Trophoblast cell (in vitro differentiated cells and primary cell): ENCODE measurements at regions not wholly inside any gene's neighbourhood (a gene's known extent, or its start where the extent isn't known, plus 50 kb on each side); places are given as distances from the start of the nearest gene placed in this dataset.

Experiments used
- DNase-seq, 2 donors: peaks; one replicate each; pipeline ENCODE4 v3.0.0-alpha.2; 2016
- H2AFZ ChIP-seq: 2 replicates; pipeline ENCODE4 v1.6.1; 2013; ENCODE audit warnings: low read length, moderate library complexity, mild to moderate bottlenecking; ENCODE audit not compliant: insufficient read depth, poor library complexity
- H2AK5ac ChIP-seq: 2 replicates; pipeline ENCODE4 v1.6.1; 2013; ENCODE audit warnings: mild to moderate bottlenecking, low read length
- H2BK120ac ChIP-seq: 2 replicates; pipeline ENCODE4 v1.6.1; 2013; ENCODE audit warnings: low read length, mild to moderate bottlenecking, moderate library complexity; ENCODE audit not compliant: insufficient read depth, poor library complexity
- H2BK12ac ChIP-seq: 2 replicates; pipeline ENCODE4 v1.6.1; 2013; ENCODE audit warnings: mild to moderate bottlenecking, low read length, moderate library complexity
- H2BK5ac ChIP-seq: 2 replicates; pipeline ENCODE4 v1.6.1; 2013; ENCODE audit warnings: low read length, low read depth, moderate library complexity, mild to moderate bottlenecking; ENCODE audit not compliant: poor library complexity
- H3K14ac ChIP-seq: 2 replicates; pipeline ENCODE4 v1.6.1; 2013; ENCODE audit warnings: mild to moderate bottlenecking, low read length
- H3K18ac ChIP-seq: 2 replicates; pipeline ENCODE4 v1.6.1; 2013; ENCODE audit warnings: mild to moderate bottlenecking, low read length
- H3K23ac ChIP-seq: 2 replicates; pipeline ENCODE4 v1.6.1; 2013; ENCODE audit warnings: low read length
- H3K27ac ChIP-seq: 2 replicates; pipeline ENCODE4 v1.5.1; 2013; ENCODE audit warnings: low read depth, mild to moderate bottlenecking, inconsistent platforms, low read length, moderate library complexity
- H3K27me3 ChIP-seq: 2 replicates; pipeline ENCODE4 v1.6.1; 2013; ENCODE audit warnings: inconsistent platforms, mild to moderate bottlenecking, low read length, moderate library complexity; ENCODE audit not compliant: insufficient read depth
- H3K36me3 ChIP-seq, 2 experiments: 1 replicate in 1 of 2; 2 replicates in 1 of 2; pipeline ENCODE4 v1.6.1; 2013; ENCODE audit warnings: low read length in 2 of 2, mild to moderate bottlenecking in 2 of 2, moderate library complexity in 1 of 2; ENCODE audit not compliant: insufficient read depth in 2 of 2, control insufficient read depth in 1 of 2
- H3K4ac ChIP-seq: 2 replicates; pipeline ENCODE4 v1.6.1; 2013; ENCODE audit warnings: low read depth, mild to moderate bottlenecking, low read length, moderate library complexity
- H3K4me1 ChIP-seq, 2 experiments: 1 replicate in 1 of 2; 2 replicates in 1 of 2; pipeline ENCODE4 v1.6.1; 2013; ENCODE audit warnings: low read length in 2 of 2, mild to moderate bottlenecking in 2 of 2, moderate library complexity in 1 of 2; ENCODE audit not compliant: insufficient read depth in 2 of 2, control insufficient read depth in 1 of 2
- H3K4me2 ChIP-seq: 2 replicates; pipeline ENCODE4 v1.6.1; 2013; ENCODE audit warnings: inconsistent platforms, mild to moderate bottlenecking, low read length, moderate library complexity
- H3K4me3 ChIP-seq: 2 replicates; pipeline ENCODE4 v1.5.1; 2013; ENCODE audit warnings: mild to moderate bottlenecking, low read depth, low read length, inconsistent platforms
- H3K79me1 ChIP-seq: one replicate; pipeline ENCODE4 v1.6.1; 2013; ENCODE audit warnings: low read length
- H3K79me2 ChIP-seq: 2 replicates; pipeline ENCODE4 v1.6.1; 2013; ENCODE audit warnings: low read length, mild to moderate bottlenecking; ENCODE audit not compliant: control insufficient read depth, insufficient read depth, poor library complexity
- H3K9ac ChIP-seq: 2 replicates; pipeline ENCODE4 v1.6.1; 2013; ENCODE audit warnings: mild to moderate bottlenecking, low read length
- H3K9me3 ChIP-seq: 2 replicates; pipeline ENCODE4 v1.6.1; 2013; ENCODE audit warnings: low read depth, mild to moderate bottlenecking, control low read depth, inconsistent platforms, low read length; ENCODE audit not compliant: insufficient read depth
- H4K12ac ChIP-seq: 2 replicates; pipeline ENCODE4 v1.6.1; 2013; ENCODE audit warnings: low read depth, mild to moderate bottlenecking, low read length, moderate library complexity
- H4K8ac ChIP-seq: 2 replicates; pipeline ENCODE4 v1.6.1; 2013; ENCODE audit warnings: low read depth, mild to moderate bottlenecking, low read length, moderate library complexity
- H4K91ac ChIP-seq: one replicate; pipeline ENCODE4 v1.6.1; 2013; ENCODE audit warnings: low read depth, mild to moderate bottlenecking, low read length, moderate library complexity
- WGBS: extraction: QIAGEN DNeasy Blood & Tissue Kit; methylation state at CpG from one replicate; pipeline ENCODE4 v1.1.7; 2013; ENCODE audit warnings: missing lambda C conversion rate; ENCODE audit not compliant: insufficient read length, insufficient coverage; ENCODE audit errors: extremely low coverage; 5-methylcytosine and 5-hydroxymethylcytosine counted together

DNA sequence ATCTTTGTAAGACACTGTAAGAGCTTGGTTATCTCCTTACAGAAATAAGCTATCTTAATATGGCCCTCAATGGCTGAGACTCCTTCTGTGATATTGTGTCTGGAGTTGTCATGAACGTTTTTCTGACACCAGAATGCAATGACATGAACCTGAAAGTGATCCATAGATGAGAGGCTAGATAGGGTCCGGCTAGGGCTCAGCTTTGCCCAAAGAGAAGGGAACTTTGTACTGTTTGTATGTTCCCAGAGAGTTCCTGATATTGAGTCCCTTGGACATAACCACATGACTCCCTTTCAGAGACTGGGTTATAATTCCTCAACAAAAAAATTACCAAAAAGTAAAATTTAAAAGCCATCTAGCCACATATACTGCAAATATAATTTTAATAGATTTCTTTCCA, 575.8 kb upstream of the CLINT1 start:
- Histone ChIP-seq H3K9me3 (no peaks in the 10 kb centered on the region), H4K91ac (no peak overlapping the region), H2BK5ac (no peak overlapping the region), H4K12ac (no peak overlapping the region), H2BK12ac (no peak overlapping the region), H3K36me3 (no peaks in the 10 kb centered on the region), H3K4me1 (no peaks in the 10 kb centered on the region), H3K14ac (no peak overlapping the region), H4K8ac (no peak overlapping the region), H3K27me3 (no peaks in the 10 kb centered on the region), H3K79me1 (no peaks in the 10 kb centered on the region), H2AK5ac (no peak overlapping the region), H3K9ac (no peak overlapping the region), H3K79me2 (no peaks in the 10 kb centered on the region), H2BK120ac (no peak overlapping the region), H3K27ac (no peak overlapping the region), H3K23ac (no peak overlapping the region), H3K4me3 (no peak overlapping the region), H3K4me2 (no peak overlapping the region), H3K4ac (no peak overlapping the region), H3K18ac (no peak overlapping the region), H2AFZ (no peak overlapping the region)
- WGBS, result no CpG with 5 or more reads among the region's 2 CpGs
- no peak for DNase-seq

DNA sequence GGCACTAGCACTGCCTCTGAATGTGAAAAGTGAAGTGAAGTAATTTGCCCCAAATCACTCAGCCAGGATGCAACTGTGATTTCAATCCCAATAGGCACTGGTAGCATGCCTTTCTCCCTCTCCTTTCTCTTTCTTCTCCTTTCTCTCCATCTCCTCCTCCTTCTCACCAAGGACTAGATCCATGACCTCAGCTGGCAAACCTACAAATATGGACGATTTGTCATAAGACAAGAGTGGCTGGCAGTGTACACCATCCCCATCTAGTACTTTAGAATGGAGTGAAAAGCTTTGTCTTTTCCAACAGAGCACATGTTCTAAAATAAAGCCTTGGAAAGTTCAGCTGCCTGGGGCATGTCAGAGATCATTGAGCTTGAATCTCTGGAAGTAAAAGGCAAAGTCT, 574.7 kb upstream of the CLINT1 start:
- Histone ChIP-seq H3K27ac (no peak overlapping the region), H3K4me3 (no peak overlapping the region), H3K4me2 (no peak overlapping the region), H3K23ac (no peak overlapping the region), H2BK12ac (no peak overlapping the region), H3K9me3 (no peaks in the 10 kb centered on the region), H3K14ac (no peak overlapping the region), H3K9ac (no peak overlapping the region), H2BK5ac (no peak overlapping the region), H4K8ac (no peak overlapping the region), H3K79me2 (no peaks in the 10 kb centered on the region), H2AK5ac (no peak overlapping the region), H3K27me3 (no peaks in the 10 kb centered on the region), H4K91ac (no peak overlapping the region), H3K79me1 (no peaks in the 10 kb centered on the region), H4K12ac (no peak overlapping the region), H2BK120ac (no peak overlapping the region), H3K18ac (no peak overlapping the region), H2AFZ (no peak overlapping the region), H3K4me1 (no peaks in the 10 kb centered on the region), H3K4ac (no peak overlapping the region), H3K36me3 (no peaks in the 10 kb centered on the region)
- WGBS, result no CpG with 5 or more reads among the region's 1 CpG
- DNase-seq, result no peak

DNA sequence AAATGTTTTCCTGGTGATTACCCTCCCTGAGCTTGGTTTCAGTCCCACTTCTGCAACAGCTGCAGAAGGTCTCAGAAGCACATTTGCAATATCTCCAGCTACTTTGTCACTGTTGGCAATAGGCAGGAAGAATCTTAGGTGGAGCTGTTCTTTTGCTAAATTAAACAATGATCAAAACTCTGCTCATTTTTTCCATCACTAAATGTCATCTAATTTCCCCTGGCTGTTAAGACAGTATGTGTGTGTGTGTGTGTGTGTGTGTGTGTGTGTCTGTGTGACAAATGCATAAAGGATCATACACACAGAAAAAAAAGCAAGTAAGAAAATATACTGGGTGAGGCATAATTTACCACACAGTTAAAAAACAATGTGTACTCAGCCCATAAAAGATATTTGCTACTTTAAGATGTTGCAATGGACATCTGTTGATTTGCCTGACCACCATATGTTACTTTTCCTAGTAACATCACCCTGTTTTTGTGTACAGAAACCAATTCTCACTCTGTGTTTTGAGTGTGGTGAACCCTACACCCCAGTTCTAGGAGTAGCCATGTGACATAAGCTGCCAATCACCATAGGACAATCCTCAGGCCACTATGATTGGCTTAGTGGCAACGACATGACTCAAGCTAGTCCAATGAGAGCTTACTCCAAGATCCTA, 572.6 kb upstream of the CLINT1 start:
- Histone ChIP-seq H3K4me3 (no peak overlapping the region), H3K36me3 (no peaks in the 10 kb centered on the region), H2BK120ac (no peak overlapping the region), H2AK5ac (no peak overlapping the region), H3K79me1 (no peaks in the 10 kb centered on the region), H3K14ac (no peak overlapping the region), H3K27me3 (no peaks in the 10 kb centered on the region), H3K9me3 (no peaks in the 10 kb centered on the region), H2AFZ (no peak overlapping the region), H2BK5ac (no peak overlapping the region), H3K79me2 (no peaks in the 10 kb centered on the region), H4K91ac (no peak overlapping the region), H4K8ac (no peak overlapping the region), H3K18ac (no peak overlapping the region), H3K4ac (no peak overlapping the region), H3K9ac (no peak overlapping the region), H4K12ac (no peak overlapping the region), H3K4me2 (no peak overlapping the region), H3K27ac (no peak overlapping the region), H3K23ac (no peak overlapping the region), H2BK12ac (no peak overlapping the region), H3K4me1 (no peaks in the 10 kb centered on the region)
- DNase-seq, result no peak
- no CpG with 5 or more reads among the region's 1 CpG for WGBS

DNA sequence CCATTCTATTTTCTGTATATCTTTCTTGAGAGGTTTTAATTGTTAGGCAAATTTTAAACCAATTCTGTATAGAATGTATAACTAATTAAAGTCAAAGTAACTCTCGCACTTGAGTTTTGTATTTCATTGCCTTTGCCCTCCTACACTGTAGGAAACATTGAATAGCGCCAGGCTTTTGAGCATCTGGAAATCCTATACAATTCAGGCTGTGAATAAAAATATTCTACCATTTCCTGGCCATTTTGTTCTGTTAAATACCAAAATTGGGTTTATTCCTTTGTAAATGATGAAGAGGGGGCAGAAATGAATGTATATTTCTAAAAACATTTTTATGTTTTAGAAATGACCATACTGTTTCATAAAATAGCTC, 571.8 kb upstream of the CLINT1 start:
- Histone ChIP-seq H2AK5ac (no peak overlapping the region), H3K9ac (no peak overlapping the region), H3K36me3 (no peaks in the 10 kb centered on the region), H3K27me3 (no peaks in the 10 kb centered on the region), H2BK5ac (no peak overlapping the region), H3K14ac (no peak overlapping the region), H4K12ac (no peak overlapping the region), H2BK12ac (no peak overlapping the region), H3K18ac (no peak overlapping the region), H3K27ac (no peak overlapping the region), H3K4me3 (no peak overlapping the region), H3K9me3 (no peaks in the 10 kb centered on the region), H3K23ac (no peak overlapping the region), H3K4me1 (no peaks in the 10 kb centered on the region), H3K79me1 (no peaks in the 10 kb centered on the region), H4K91ac (no peak overlapping the region), H3K79me2 (no peaks in the 10 kb centered on the region), H3K4ac (no peak overlapping the region), H4K8ac (no peak overlapping the region), H2BK120ac (no peak overlapping the region), H3K4me2 (no peak overlapping the region), H2AFZ (no peak overlapping the region)
- DNase-seq, result no peak
- no CpG with 5 or more reads among the region's 2 CpGs for WGBS
